SU-DHL-6 (cell line): ENCODE measurements at regions not wholly inside any gene's neighbourhood (a gene's known extent, or its start where the extent isn't known, plus 50 kb on each side); places are given as distances from the start of the nearest gene placed in this dataset.
"Not testable (repeated sequence)": the region's sequence is repeated elsewhere in the genome, so short reads cannot be mapped to it uniquely, and the experiment has no call there.

ENCODE experiments used
- H2AFZ ChIP-seq: fragments of 200-600 bp; sonication (generic); 2 replicates; pipeline ENCODE4 v1.6.1; 2014; ENCODE audit warnings: low read depth, mild to moderate bottlenecking, moderate library complexity, mixed read lengths, antibody characterized with exemption, low read length; ENCODE audit not compliant: severe bottlenecking
- H3F3A ChIP-seq: fragments of 200-600 bp; shearing (Covaris generic); 2 replicates; pipeline ENCODE4 v1.6.0; 2016; ENCODE audit warnings: antibody characterized with exemption, mild to moderate bottlenecking; ENCODE audit not compliant: insufficient read depth
- H3K27ac ChIP-seq: fragments of 200-600 bp; sonication (generic); 2 replicates; pipeline ENCODE4 v1.5.1; 2016; ENCODE audit warnings: low read depth, mild to moderate bottlenecking, low read length, moderate library complexity, mixed read lengths
- H3K27me3 ChIP-seq: fragments of 200-600 bp; sonication (generic), shearing (Covaris generic); 2 replicates; pipeline ENCODE4 v1.6.0; 2014; ENCODE audit warnings: mild to moderate bottlenecking, low read length
- H3K36me3 ChIP-seq: fragments of 200-600 bp; sonication (generic); 2 replicates; pipeline ENCODE4 v1.6.1; 2014; ENCODE audit warnings: mild to moderate bottlenecking, low read length, mixed read lengths
- H3K4me2 ChIP-seq: fragments of 300-600, 200-600 bp; shearing (Covaris generic), sonication (generic); 2 replicates; pipeline ENCODE4 v1.6.0; 2014; ENCODE audit warnings: low read length, low read depth, mild to moderate bottlenecking; ENCODE audit not compliant: poor library complexity, severe bottlenecking
- H3K4me3 ChIP-seq: fragments of 200-600 bp; sonication (generic); 2 replicates; pipeline ENCODE4 v1.5.1; 2014; ENCODE audit warnings: antibody characterized with exemption, low read length, mild to moderate bottlenecking, mixed read lengths; ENCODE audit not compliant: insufficient read depth, poor library complexity, severe bottlenecking
- H3K79me2 ChIP-seq: fragments of 200-600 bp; sonication (generic); 2 replicates; pipeline ENCODE4 v1.6.1; 2014; ENCODE audit warnings: mild to moderate bottlenecking, low read length, moderate library complexity; ENCODE audit not compliant: insufficient read depth
- H3K9ac ChIP-seq: fragments of 200-600 bp; sonication (generic); 2 replicates; pipeline ENCODE4 v1.7.0; 2014; ENCODE audit warnings: mild to moderate bottlenecking, low read length
- H3K9me2 ChIP-seq: fragments of 200-600 bp; sonication (generic); replicated peaks from 2 replicates; pipeline ENCODE4 v1.6.1; 2014; ENCODE audit warnings: low read length; ENCODE audit not compliant: insufficient read depth
- H3K9me3 ChIP-seq: fragments of 200-600 bp; sonication (generic); 2 replicates; pipeline ENCODE4 v1.6.1; 2014; ENCODE audit warnings: low read length, mixed read lengths; ENCODE audit not compliant: insufficient read depth
- H4K20me1 ChIP-seq: fragments of 200-600 bp; sonication (generic); 2 replicates; pipeline ENCODE4 v1.6.1; 2014; ENCODE audit warnings: low read depth, mild to moderate bottlenecking, antibody characterized with exemption, low read length, moderate library complexity, mixed read lengths
- EZH2phosphoT487 ChIP-seq: fragments of 200-600 bp; sonication (generic), shearing (Covaris generic); conservative IDR thresholded peaks from 2 replicates; pipeline ENCODE4 v1.6.1; 2018; ENCODE audit warnings: mild to moderate bottlenecking, antibody characterized with exemption, low read length, moderate library complexity, mixed read lengths
- TF ChIP-seq, protein P1 (sequence below): fragments of 200-600 bp; sonication (generic); IDR thresholded peaks from one replicate; pipeline ENCODE4 v1.5.1; 2017; ENCODE audit warnings: antibody characterized with exemption, mild to moderate bottlenecking, low read length, moderate library complexity; ENCODE audit not compliant: insufficient read depth, poor library complexity, severe bottlenecking

DNA sequence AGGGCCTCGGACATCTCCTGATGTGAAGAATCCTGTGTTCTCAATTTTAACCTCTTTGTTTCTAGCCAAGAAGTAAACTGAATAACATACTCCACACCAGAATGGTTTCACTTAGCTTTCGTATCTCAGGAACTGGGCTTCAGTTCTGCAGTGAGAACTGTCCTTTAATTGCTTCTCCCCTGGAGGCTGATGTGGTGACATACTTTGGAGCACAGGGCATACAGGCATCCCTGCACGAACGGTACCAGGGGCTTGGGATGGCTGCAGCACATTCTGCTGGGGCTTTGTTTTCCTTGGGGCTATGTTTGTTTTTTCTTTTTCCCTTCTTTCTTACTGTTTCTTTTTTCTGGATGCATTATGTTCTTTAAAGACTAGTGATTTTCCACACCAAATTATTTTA is 230.5 kb downstream of the TM9SF2 start:
- Histone ChIP-seq H3K27me3 (no peaks in the 10 kb centered on the region), H3K9me3 (no peaks in the 10 kb centered on the region), H3K79me2 (no peaks in the 10 kb centered on the region), H3F3A (no peaks in the 10 kb centered on the region), H3K9me2 (no peaks in the 10 kb centered on the region), H3K4me2 (no peak overlapping the region), H3K9ac (no peak overlapping the region), H3K36me3 (no peaks in the 10 kb centered on the region), H4K20me1 (no peaks in the 10 kb centered on the region), H3K27ac (no peak overlapping the region), H3K4me3 (no peak overlapping the region), H2AFZ (no peak overlapping the region)
- TF ChIP-seq, protein P1, sequence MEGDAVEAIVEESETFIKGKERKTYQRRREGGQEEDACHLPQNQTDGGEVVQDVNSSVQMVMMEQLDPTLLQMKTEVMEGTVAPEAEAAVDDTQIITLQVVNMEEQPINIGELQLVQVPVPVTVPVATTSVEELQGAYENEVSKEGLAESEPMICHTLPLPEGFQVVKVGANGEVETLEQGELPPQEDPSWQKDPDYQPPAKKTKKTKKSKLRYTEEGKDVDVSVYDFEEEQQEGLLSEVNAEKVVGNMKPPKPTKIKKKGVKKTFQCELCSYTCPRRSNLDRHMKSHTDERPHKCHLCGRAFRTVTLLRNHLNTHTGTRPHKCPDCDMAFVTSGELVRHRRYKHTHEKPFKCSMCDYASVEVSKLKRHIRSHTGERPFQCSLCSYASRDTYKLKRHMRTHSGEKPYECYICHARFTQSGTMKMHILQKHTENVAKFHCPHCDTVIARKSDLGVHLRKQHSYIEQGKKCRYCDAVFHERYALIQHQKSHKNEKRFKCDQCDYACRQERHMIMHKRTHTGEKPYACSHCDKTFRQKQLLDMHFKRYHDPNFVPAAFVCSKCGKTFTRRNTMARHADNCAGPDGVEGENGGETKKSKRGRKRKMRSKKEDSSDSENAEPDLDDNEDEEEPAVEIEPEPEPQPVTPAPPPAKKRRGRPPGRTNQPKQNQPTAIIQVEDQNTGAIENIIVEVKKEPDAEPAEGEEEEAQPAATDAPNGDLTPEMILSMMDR = no peak
- no peak for TF ChIP-seq EZH2phosphoT487

DNA sequence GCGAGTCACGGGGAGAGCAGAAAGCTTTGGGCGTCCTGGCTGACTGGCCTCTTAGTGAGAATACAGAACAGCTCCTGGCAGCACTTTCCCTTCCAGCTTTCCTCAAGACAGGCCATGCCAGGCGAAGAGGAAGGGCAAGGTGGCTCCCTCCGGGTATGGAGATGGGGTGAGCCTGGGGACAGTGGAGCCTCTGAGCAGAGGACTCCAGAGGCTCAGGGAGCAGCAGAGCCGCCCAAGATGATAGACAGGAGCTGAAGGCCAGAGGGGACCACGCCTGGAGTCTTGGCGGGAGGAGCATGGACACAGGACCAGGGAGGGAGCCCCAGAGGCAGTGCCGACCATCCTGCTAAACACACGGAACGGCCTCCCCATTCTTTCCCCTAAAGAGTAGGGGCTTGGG is 229.1 kb downstream of the TM9SF2 start:
- Histone ChIP-seq H4K20me1 (no peaks in the 10 kb centered on the region), H3K36me3 (no peaks in the 10 kb centered on the region), H3K9me3 (no peaks in the 10 kb centered on the region), H3K27me3 (no peaks in the 10 kb centered on the region), H3K4me3 (no peak overlapping the region), H3K27ac (no peak overlapping the region), H2AFZ (no peak overlapping the region), H3K4me2 (no peak overlapping the region), H3F3A (no peaks in the 10 kb centered on the region), H3K9me2 (no peaks in the 10 kb centered on the region), H3K79me2 (no peaks in the 10 kb centered on the region), H3K9ac (no peak overlapping the region)
- TF ChIP-seq, protein P1 = no peak
- TF ChIP-seq EZH2phosphoT487 = no peak

DNA sequence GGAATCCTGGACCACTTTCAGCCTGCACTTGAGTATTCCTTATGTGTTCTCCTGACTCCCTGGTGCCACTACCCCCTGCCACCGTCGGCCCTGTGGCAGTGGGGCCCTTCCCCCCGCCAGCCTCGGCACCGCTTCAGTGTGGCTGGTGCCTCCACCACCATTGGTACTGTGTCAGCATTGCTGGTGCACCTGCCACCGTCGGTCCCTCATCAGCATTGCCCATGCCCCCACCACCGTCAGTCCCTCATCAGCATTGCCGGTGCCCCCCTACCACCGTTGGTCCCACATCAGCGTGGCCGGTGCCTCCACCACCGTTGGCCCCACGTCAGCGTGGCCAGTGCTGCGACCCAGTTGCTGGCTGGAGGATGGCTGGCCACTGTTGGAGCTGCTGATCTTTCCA is 228.5 kb downstream of the TM9SF2 start:
- H3K9me3 ChIP-seq = no peaks in the 10 kb centered on the region
- H3K36me3 ChIP-seq = no peaks in the 10 kb centered on the region
- H3K9me2 ChIP-seq = no peaks in the 10 kb centered on the region
- H2AFZ ChIP-seq = no peak overlapping the region
- H3K9ac ChIP-seq = no peak overlapping the region
- H4K20me1 ChIP-seq = no peaks in the 10 kb centered on the region
- H3F3A ChIP-seq = no peaks in the 10 kb centered on the region
- H3K27ac ChIP-seq = no peak overlapping the region
- H3K27me3 ChIP-seq = no peaks in the 10 kb centered on the region
- TF ChIP-seq, protein P1 = no peak
- TF ChIP-seq EZH2phosphoT487 = no peak
- H3K79me2 ChIP-seq = no peaks in the 10 kb centered on the region
- no peak overlapping the region for H3K4me3 ChIP-seq
- no peak overlapping the region for H3K4me2 ChIP-seq

DNA sequence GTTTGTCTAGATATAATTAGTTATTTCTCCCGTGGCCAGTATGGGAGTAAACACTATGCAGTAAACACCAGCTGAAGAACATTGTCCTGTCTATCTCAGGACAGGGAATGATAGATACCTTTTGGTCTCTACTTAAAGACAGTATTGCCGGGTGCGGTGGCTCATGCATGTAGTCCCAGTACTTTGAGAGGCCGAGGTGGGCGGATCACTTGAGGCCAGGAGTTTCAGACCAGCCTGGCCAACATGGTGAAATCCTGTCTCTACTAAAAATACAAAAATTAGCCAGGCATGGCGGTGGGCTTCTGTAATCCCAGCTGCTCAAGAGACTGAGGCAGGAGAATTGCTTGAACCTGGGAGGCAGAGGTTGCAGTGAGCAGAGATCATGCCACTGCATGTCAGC is 226.4 kb downstream of the TM9SF2 start:
- H4K20me1 ChIP-seq, H3K27me3 ChIP-seq, H2AFZ ChIP-seq, H3K79me2 ChIP-seq, H3K27ac ChIP-seq, H3K9me2 ChIP-seq, H3K9ac ChIP-seq, H3F3A ChIP-seq, H3K4me2 ChIP-seq, H3K36me3 ChIP-seq, H3K9me3 ChIP-seq, H3K4me3 ChIP-seq: not testable (repeated sequence)
